Omental fat pad (tissue), 3 donors: ENCODE measurements at regions not wholly inside any gene's neighbourhood (a gene's known extent, or its start where the extent isn't known, plus 50 kb on each side); places are given as distances from the start of the nearest gene placed in this dataset.

Experiments used
- ATAC-seq: fragments of 150-250 bp; one replicate; pipeline ENCODE4 v1.9.1; 2016; ENCODE audit warnings: mild to moderate bottlenecking, moderate library complexity; ENCODE audit not compliant: low FRiP score
- DNase-seq: peaks from one replicate; pipeline ENCODE4 v3.0.0-alpha.2; 2019; ENCODE audit warnings: low spot score
- CTCF ChIP-seq, 3 donors: fragments of 450-650 bp; IDR thresholded peaks; one replicate each; pipeline ENCODE4 v1.5.1; 2016 to 2017; ENCODE audit warnings: antibody characterized with exemption in 3 of 3, mild to moderate bottlenecking in 3 of 3, moderate library complexity in 2 of 3

GRCh38 chr4:81898862-81899504 is 427.3 kb upstream of the RASGEF1B start:
- ATAC-seq = no peak
- no peak for TF ChIP-seq CTCF (IDR thresholded peaks at IDR 0.05)
- no peak for DNase-seq

GRCh38 chr4:81896936-81897335 is 425.2 kb upstream of the RASGEF1B start:
- no peak for TF ChIP-seq CTCF (IDR thresholded peaks at IDR 0.05)
- ATAC-seq (no peak), DNase-seq (no peak)

DNA sequence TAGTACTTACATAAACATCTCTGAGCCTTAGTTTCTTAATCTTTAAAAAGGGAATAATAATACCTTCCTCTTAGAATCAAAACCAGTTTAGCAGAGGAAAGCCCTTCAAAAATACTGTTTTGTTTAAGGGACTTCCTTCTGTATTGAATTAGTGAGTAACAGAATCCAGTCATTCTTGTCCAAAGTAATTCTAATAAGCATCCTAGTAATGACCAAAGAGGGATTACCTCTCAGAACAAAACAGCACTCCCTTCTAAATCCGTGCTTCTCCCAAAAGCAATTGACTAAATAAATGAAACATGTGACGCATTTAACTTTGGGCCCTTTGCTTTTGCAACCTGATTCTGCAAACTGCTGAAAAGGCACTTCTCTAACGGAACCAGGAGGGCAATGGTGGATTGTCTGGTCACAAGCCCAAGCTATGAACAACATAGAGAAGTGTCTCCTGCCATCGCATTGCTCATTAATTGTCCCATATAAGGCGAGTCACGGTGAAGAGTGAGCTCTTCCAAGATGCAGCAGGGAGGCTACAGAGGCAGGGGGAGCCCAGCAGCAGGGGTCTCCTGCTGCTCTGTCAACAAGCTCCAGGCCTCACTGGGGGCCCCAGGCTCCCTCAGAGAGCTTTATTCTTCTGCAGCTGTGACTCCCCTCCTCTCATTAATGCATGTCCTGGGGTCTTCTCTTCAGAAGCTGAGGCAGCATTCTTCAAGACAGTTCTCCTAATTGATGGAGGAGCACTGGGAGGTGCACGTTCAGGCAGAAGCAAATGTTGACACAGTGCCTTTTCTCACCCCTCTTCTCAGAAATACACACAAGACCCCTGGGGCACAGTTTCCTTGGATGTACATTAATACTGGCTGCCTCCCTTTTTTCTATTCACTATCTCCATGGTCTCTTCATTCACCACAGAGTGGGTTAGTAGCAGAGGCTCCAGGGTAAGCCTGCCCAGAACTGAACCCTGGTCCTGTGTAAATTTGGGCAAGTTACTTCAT is 419.6 kb upstream of the RASGEF1B start:
- no peak for ATAC-seq
- DNase-seq = no peak
- TF ChIP-seq CTCF (IDR thresholded peaks at IDR 0.05) = no peak

DNA sequence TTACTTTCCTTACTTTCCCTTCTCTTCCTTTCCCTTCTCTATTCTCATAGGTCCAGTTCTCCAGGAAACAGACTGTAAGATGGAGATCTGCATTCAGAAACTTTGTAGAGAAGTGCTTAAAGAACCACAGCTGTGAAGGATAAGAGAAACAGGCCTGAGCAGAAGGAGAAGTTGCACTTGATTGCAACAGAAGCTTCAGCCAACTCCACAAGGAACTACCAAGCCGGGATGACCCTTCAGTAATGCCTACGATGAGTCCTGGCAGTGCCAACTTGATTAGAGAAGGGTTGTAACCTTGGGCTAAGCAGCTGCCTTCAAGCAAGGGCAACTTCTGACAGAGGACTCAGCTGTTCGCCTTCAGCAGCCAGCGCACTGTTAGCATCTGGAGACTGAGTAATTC is 413.3 kb upstream of the RASGEF1B start:
- DNase-seq (no peak), ATAC-seq (no peak)
- no peak for TF ChIP-seq CTCF (IDR thresholded peaks at IDR 0.05)

- no peak for DNase-seq
- no peak for TF ChIP-seq CTCF (IDR thresholded peaks at IDR 0.05)
- no peak for ATAC-seq
Observed at GRCh38 chr4:81883530-81884450, 412.1 kb upstream of the RASGEF1B start.

- ATAC-seq (no peak), DNase-seq (no peak)
- TF ChIP-seq CTCF (IDR thresholded peaks at IDR 0.05) = no peak
Observed at GRCh38 chr4:81883004-81883403, 411.3 kb upstream of the RASGEF1B start.
